ENCODE measurements at regions not wholly inside any gene's neighbourhood (a gene's known extent, or its start where the extent isn't known, plus 50 kb on each side); places are given as distances from the start of the nearest gene placed in this dataset.
"Not testable (repeated sequence)": the region's sequence is repeated elsewhere in the genome, so short reads cannot be mapped to it uniquely, and the experiment has no call there.

DNA sequence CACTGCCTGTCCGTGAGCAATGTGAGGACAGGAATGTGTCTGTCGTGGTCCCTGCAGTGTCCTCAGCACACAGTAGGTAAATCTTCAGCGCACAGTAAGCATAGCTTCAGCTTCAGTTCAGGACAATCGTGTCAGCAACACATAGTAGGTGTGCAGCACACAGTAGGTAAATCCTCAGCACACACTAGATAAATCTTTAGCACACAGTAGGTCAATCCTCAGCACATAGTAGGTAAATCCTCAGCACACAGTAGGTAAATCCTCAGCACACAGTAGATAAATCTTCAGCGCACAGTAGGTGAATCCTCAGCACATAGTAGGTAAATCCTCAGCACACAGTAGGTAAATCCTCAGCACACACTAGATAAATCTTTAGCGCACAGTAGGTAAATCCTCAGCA lies 102.4 kb downstream of the MICALL2 start:
- DNase-seq; H3K27me3 ChIP-seq (ENCODE audit: control insufficient read depth, insufficient read depth); H3K4me3 ChIP-seq (ENCODE audit: low read length); ATAC-seq; intact Hi-C loops (cut with DNase I); H3K4me1 ChIP-seq (ENCODE audit: control insufficient read depth, insufficient read depth, low read length); H3K9me3 ChIP-seq (ENCODE audit: control insufficient read depth, low read length); H3K27ac ChIP-seq (ENCODE audit: low read length): not testable (repeated sequence)
- WGBS = 94% methylated on average over 6 of the region's 6 CpGs

DNA sequence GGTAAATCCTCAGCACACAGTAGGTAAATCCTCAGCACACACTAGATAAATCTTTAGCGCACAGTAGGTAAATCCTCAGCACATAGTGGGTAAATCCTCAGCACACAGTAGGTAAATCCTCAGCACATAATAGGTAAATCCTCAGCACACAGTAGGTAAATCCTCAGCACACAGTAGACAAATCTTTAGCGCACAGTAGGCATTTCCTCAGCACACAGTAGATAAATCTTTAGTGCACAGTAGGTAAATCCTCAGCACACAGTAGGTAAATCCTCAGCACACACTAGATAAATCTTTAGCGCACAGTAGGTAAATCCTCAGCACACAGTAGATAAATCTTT lies 102.0 kb downstream of the MICALL2 start:
- H3K9me3 ChIP-seq (ENCODE audit: control insufficient read depth, low read length); ATAC-seq; H3K4me3 ChIP-seq (ENCODE audit: low read length); H3K27me3 ChIP-seq (ENCODE audit: control insufficient read depth, insufficient read depth); DNase-seq; intact Hi-C loops (cut with DNase I); H3K27ac ChIP-seq (ENCODE audit: low read length); H3K4me1 ChIP-seq (ENCODE audit: control insufficient read depth, insufficient read depth, low read length): not testable (repeated sequence)
- WGBS = over 99% methylated on average over 3 of the region's 3 CpGs

DNA sequence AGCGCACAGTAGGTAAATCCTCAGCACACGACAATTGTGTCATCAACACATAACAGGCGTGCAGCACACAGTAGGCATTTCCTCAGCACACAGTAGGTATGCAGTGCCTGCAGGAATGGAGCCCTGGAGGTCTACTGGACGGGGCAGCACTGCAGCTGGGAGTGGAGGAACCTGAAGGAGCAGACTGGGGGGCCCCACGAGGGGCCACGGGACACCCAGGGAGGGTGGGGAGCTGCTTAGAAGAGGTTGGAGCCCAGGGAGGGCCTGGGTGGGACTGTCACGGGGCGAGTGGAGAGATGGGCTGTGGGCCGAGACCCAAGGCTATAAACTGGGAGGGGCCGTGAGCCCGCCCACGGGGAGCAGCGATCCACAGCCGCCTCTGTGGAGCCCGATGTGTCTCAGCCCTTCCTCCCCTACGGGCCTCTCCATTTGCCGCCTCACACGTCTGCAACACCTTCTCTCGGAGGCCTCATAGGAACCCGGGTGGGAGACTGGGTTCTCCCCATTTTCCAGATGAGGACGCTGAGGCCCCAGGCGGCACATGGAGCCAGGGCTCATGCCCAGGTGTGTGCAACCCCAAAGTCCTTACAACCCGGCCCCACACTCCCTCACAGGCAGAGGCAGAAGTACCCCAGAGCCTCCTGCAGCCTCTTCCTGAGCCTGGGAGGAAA lies 101.5 kb downstream of the MICALL2 start:
- Histone ChIP-seq H3K27ac (ENCODE audit: low read length) (no peak overlapping the region), H3K4me3 (ENCODE audit: low read length) (no peak overlapping the region), H3K27me3 (ENCODE audit: control insufficient read depth, insufficient read depth) (no peaks in the 10 kb centered on the region), H3K4me1 (ENCODE audit: control insufficient read depth, insufficient read depth, low read length) (no peaks in the 10 kb centered on the region), H3K9me3 (ENCODE audit: control insufficient read depth, low read length) (no peaks in the 10 kb centered on the region)
- DNase-seq (peak in 1 of 3 donors; percentile 25), ATAC-seq (no peak)
- 66% methylated on average over 23 of the region's 23 CpGs for WGBS
- intact Hi-C loops (cut with DNase I) = no loop called here

DNA sequence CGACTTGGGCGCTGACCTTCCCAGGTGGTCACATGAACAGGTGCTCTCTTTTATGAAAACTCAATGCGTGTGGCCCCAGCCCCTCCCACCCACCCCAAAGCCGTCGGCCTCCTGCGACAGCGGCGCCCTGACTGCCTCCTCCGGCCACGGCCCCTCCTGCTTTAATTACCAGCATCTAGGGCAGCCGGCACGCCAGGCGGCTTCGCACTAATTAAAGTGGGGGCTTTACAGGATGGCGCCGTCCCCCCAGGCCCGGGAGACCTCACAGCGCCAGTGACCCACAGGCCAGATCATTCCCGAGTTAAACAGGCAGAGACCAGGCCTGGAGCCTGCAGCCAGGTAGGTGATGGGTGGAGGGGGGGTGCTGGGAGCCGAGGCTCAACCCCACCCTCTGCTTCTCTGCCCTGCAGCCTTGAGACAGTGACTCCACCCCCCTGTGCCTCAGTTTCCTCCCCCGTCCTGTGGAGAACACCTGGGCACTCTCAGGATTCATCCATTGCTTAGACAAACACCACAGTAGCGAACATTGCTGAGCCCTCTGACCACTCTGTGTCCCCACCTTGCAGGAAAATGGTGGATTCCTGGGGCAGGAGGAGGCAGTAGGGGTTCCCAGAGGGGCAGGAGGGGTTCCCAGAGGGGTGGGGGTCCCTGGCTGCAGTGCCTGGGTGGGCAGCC lies 100.8 kb downstream of the MICALL2 start:
- Histone ChIP-seq H3K9me3 (ENCODE audit: control insufficient read depth, low read length) (no peaks in the 10 kb centered on the region), H3K27ac (ENCODE audit: low read length) (no peak overlapping the region), H3K4me1 (ENCODE audit: control insufficient read depth, insufficient read depth, low read length) (no peaks in the 10 kb centered on the region), H3K4me3 (ENCODE audit: low read length) (no peak overlapping the region), H3K27me3 (ENCODE audit: control insufficient read depth, insufficient read depth) (no peaks in the 10 kb centered on the region)
- DNase-seq (peak in 1 of 3 donors; percentile 39), ATAC-seq (no peak)
- intact Hi-C loops (cut with DNase I) = no loop called here
- 61% methylated on average over 22 of the region's 22 CpGs for WGBS

DNA sequence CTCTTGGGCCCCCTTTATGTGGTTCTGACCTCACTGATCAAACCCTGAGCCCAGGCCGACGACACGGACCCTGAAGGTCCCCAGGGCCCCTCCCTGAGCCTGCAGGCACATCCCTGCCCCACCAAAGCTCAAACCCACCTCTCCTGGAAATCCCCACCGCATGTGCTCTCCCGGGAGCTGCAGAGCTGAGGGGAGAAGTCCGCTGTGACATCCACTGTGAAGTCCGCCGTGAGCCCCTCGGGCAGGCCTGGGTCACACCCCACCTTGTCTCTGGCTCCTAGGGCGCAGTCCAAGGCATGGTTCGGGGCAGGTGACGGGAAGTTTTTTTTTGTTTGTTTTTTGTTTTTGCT lies 100.2 kb downstream of the MICALL2 start:
- Histone ChIP-seq H3K9me3 (ENCODE audit: control insufficient read depth, low read length) (no peaks in the 10 kb centered on the region), H3K27ac (ENCODE audit: low read length) (no peak overlapping the region), H3K4me3 (ENCODE audit: low read length) (no peak overlapping the region), H3K4me1 (ENCODE audit: control insufficient read depth, insufficient read depth, low read length) (no peaks in the 10 kb centered on the region), H3K27me3 (ENCODE audit: control insufficient read depth, insufficient read depth) (no peaks in the 10 kb centered on the region)
- intact Hi-C loops (cut with DNase I) = no loop called here
- WGBS = 64% methylated on average over 12 of the region's 12 CpGs
- ATAC-seq (no peak), DNase-seq (peak in 2 of 3 donors; percentile 14 to 27)

DNA sequence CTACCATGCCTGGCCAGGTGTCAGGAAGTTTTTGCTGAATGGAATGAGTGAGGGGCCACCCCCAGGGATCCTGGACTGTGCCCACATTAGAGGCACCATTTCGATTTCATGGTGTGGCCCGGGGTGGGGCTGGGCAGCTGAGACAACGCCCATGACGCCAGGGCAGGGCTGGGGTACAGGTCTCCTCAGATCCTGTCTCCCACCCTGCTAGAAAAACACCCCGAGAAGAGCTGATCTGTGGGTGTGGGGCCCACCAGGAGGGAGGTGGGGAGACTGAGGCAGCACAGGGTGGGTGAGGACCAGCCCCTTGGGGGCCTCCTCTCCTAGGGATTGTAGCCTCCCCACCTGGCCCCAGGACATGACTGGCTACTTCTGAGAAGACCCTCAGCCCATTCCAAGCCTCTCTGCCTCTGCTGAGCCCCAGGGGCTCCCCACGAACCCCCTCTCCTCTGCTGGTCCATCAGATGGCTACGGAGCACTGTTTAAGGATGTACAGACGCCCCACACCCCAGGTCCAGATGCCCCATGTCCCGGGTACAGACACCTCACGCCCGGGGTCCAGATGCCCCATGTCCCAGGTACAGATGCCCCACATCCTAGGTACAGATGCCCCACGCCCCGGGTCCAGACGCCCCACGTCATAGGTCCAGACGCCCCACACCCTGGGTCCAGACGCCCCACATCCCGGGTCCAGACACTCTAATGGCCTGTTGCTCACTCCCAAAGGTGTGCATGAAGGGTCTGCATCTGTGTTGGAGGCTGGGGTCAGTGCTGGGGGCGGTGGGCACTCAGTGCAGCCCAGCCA lies 99.4 kb downstream of the MICALL2 start:
- Histone ChIP-seq H3K9me3 (ENCODE audit: control insufficient read depth, low read length) (no peaks in the 10 kb centered on the region), H3K27me3 (ENCODE audit: control insufficient read depth, insufficient read depth) (no peaks in the 10 kb centered on the region), H3K27ac (ENCODE audit: low read length) (no peak overlapping the region), H3K4me1 (ENCODE audit: control insufficient read depth, insufficient read depth, low read length) (no peaks in the 10 kb centered on the region), H3K4me3 (ENCODE audit: low read length) (no peak overlapping the region)
- intact Hi-C loops (cut with DNase I) = no loop called here
- 90% methylated on average over 19 of the region's 19 CpGs for WGBS
- ATAC-seq (no peak), DNase-seq (peak in 2 of 3 donors; percentile 27 to 40)

DNA sequence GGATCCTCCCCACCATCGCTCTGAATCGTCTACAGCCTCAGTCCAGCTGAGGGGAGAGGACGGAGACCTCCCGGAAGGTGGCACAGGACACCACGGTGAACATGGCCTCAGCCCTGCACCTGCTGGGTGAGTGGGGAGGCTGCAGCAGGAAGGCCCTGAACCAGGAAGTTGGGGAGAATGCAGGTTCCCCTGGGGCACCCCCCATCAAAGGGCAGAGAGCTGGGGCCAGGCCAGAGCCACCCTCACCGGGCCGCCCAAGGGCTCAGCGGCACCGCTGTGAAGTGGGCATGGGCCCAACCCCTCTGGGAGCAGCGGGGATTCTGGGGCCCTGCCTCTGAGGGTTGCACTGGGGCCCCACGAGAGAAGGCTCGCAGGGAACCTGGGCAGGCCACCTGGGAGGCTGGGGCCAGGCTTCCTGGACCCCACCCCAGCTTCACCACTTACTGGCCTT lies 98.7 kb downstream of the MICALL2 start:
- 92% methylated on average over 12 of the region's 12 CpGs for WGBS
- H3K9me3 ChIP-seq (ENCODE audit: control insufficient read depth, low read length) = no peaks in the 10 kb centered on the region
- H3K4me3 ChIP-seq (ENCODE audit: low read length) = no peak overlapping the region
- intact Hi-C loops (cut with DNase I) = no loop called here
- H3K27me3 ChIP-seq (ENCODE audit: control insufficient read depth, insufficient read depth) = no peaks in the 10 kb centered on the region
- no peak overlapping the region for H3K27ac ChIP-seq (ENCODE audit: low read length)
- DNase-seq = peak in 2 of 3 donors; percentile 36 to 37
- no peak for ATAC-seq
- H3K4me1 ChIP-seq (ENCODE audit: control insufficient read depth, insufficient read depth, low read length) = no peaks in the 10 kb centered on the region

DNA sequence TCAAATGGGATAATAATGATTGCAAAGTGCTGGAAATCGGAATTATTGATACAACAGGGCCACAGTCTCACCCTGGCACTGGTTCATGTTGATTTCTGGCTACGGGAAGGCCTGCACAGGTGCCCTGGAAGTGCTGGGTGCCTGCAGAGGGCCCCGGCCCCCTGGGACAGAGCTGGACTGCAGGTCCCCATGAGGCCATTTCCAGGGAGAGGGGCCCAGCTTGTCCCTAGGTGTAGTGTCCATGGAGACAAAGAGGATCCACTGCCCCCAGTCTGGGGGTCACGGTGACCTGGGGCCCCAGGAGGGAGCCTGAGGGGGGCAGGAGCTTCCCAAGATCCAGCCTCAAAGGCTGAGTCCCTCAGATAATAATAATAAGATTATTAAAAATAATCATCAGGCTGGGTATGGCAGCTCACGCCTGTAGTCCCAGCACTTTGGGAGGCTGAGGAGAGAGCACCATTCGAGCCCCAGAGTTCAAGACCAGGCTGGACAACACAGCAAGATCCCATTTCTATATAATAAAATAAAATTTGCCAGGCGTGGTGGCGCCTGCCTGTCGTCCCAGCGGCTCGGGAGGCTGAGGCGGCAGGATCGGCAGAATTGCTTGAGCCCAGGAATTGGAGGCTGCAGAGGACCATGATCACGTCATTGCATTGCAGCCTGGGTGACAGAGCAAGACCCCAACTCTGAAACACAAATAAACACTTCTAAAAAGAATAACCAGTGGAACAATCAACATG lies 98.1 kb downstream of the MICALL2 start:
- Histone ChIP-seq H3K4me3 (ENCODE audit: low read length) (no peak overlapping the region), H3K27me3 (ENCODE audit: control insufficient read depth, insufficient read depth) (no peaks in the 10 kb centered on the region), H3K4me1 (ENCODE audit: control insufficient read depth, insufficient read depth, low read length) (no peaks in the 10 kb centered on the region), H3K27ac (ENCODE audit: low read length) (no peak overlapping the region), H3K9me3 (ENCODE audit: control insufficient read depth, low read length) (peaks cover 2% of the 10 kb centered on the region)
- peak in 2 of 3 donors; percentile 12 to 28 for DNase-seq
- intact Hi-C loops (cut with DNase I) = no loop called here
- 87% methylated on average over 14 of the region's 14 CpGs for WGBS
- no peak for ATAC-seq

DNA sequence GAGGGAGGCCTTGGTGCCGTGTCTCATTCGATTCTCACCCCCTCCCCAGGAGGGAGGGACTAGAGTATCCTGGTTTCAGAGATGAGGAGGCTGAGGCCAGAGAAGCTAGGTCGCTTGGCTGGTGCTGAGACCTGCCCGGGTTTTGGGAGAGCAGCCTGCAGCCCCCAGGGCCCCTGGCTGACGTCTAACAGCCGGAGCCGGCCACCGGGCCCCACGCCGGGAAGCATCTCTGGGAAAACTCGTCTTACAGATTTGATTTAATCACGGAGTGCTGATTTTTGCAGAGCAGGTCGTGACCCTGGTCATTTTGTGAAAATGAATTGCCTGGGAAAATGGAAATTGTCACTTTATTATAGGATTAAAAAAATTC lies 97.5 kb downstream of the MICALL2 start:
- Histone ChIP-seq H3K27ac (ENCODE audit: low read length) (no peak overlapping the region), H3K27me3 (ENCODE audit: control insufficient read depth, insufficient read depth) (no peaks in the 10 kb centered on the region), H3K9me3 (ENCODE audit: control insufficient read depth, low read length) (peaks cover 2% of the 10 kb centered on the region), H3K4me3 (ENCODE audit: low read length) (no peak overlapping the region), H3K4me1 (ENCODE audit: control insufficient read depth, insufficient read depth, low read length) (no peaks in the 10 kb centered on the region)
- ATAC-seq = no peak
- intact Hi-C loops (cut with DNase I) = no loop called here
- WGBS = 36% methylated on average over 13 of the region's 13 CpGs
- DNase-seq = peak in 2 of 3 donors; percentile 33 to 42

DNA sequence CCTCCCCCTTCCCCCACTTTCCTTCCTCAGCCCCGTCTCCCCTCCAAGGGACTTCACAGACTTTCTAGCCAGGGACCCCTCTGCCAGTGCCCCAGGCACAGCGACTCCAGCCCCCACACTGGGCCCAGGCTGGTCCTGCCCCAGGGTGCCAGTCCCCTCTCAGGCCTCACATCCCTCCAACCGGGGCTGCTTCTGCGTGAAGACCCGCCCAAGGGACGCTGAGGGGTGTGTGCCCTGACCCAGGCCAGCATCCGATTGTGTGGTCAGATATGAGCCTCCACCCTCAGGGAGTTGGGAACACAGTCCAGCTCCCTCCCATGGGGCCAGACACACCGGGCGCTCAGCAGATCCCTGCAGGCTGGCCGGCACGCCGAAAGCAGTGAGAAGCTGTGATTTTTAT lies 97.0 kb downstream of the MICALL2 start:
- Histone ChIP-seq H3K4me1 (ENCODE audit: control insufficient read depth, insufficient read depth, low read length) (no peaks in the 10 kb centered on the region), H3K4me3 (ENCODE audit: low read length) (no peak overlapping the region), H3K27me3 (ENCODE audit: control insufficient read depth, insufficient read depth) (no peaks in the 10 kb centered on the region), H3K9me3 (ENCODE audit: control insufficient read depth, low read length) (peaks cover 2% of the 10 kb centered on the region), H3K27ac (ENCODE audit: low read length) (no peak overlapping the region)
- whole genome bisulfite sequencing = 57% methylated on average over 12 of the region's 12 CpGs
- intact Hi-C loops (cut with DNase I) = no loop called here
- DNase-seq (peak in 2 of 3 donors; percentile 20 to 45), ATAC-seq (no peak)

Data from right cardiac atrium (tissue), 5 donors.